Bronchial epithelial cell (primary cell): ENCODE measurements at regions not wholly inside any gene's neighbourhood (a gene's known extent, or its start where the extent isn't known, plus 50 kb on each side); places are given as distances from the start of the nearest gene placed in this dataset.

Source experiments
- DNase-seq: peaks from one replicate; pipeline ENCODE4 v3.0.0-alpha.2; 2010; ENCODE audit warnings: low read depth
- FAIRE-seq: peaks from 2 replicates; lab custom pipeline; 2011; peaks lifted over from hg19 to GRCh38; lab: Jason Lieb, UNC
- H3K27me3 ChIP-seq: 2 replicates; pipeline ENCODE4 v1.5.1; 2011; ENCODE audit warnings: low read length; ENCODE audit not compliant: control insufficient read depth, insufficient read depth
- H3K36me3 ChIP-seq: 2 replicates; pipeline ENCODE4 v1.5.1; 2011; ENCODE audit warnings: low read length; ENCODE audit not compliant: control insufficient read depth, insufficient read depth
- H3K4me3 ChIP-seq: 2 replicates; pipeline ENCODE4 v1.5.1; 2011; ENCODE audit warnings: mild to moderate bottlenecking, low read depth, low read length, control low read depth
- CTCF ChIP-seq: IDR thresholded peaks from 2 replicates; pipeline ENCODE4 v1.5.1; 2011; ENCODE audit warnings: mild to moderate bottlenecking, moderate library complexity, low read length, control low read depth, inconsistent platforms; ENCODE audit not compliant: insufficient read depth, severe bottlenecking

GRCh38 chr20:11120431-11120830 is 446.6 kb upstream of the JAG1 start:
- Histone ChIP-seq H3K4me3 (no peak overlapping the region), H3K36me3 (no peaks in the 10 kb centered on the region), H3K27me3 (no peaks in the 10 kb centered on the region)
- DNase-seq, result no peak
- FAIRE-seq, result no peak
- no peak for TF ChIP-seq CTCF

GRCh38 chr20:11124849-11125505 is 451.2 kb upstream of the JAG1 start:
- H3K36me3 ChIP-seq, result no peaks in the 10 kb centered on the region

GRCh38 chr20:11128220-11128718 is 454.5 kb upstream of the JAG1 start:
- H3K4me3 ChIP-seq, result no peak overlapping the region
- DNase-seq (no peak), FAIRE-seq (no peak)
- no peak for TF ChIP-seq CTCF
- no peaks in the 10 kb centered on the region for H3K36me3 ChIP-seq
- H3K27me3 ChIP-seq, result no peaks in the 10 kb centered on the region

More at GRCh38 chr20:11124849-11125505, 451.2 kb upstream of the JAG1 start:
- no peak overlapping the region for H3K4me3 ChIP-seq
- DNase-seq, result no peak
- no peak for TF ChIP-seq CTCF
- no peak for FAIRE-seq
- no peaks in the 10 kb centered on the region for H3K27me3 ChIP-seq

- DNase-seq (no peak), FAIRE-seq (no peak)
- no peaks in the 10 kb centered on the region for H3K36me3 ChIP-seq
- TF ChIP-seq CTCF, result no peak
- H3K27me3 ChIP-seq, result no peaks in the 10 kb centered on the region
- no peak overlapping the region for H3K4me3 ChIP-seq
These were observed 454.9 kb upstream of the JAG1 start for GRCh38 chr20:11128721-11129120.

- TF ChIP-seq CTCF, result no peak
- Histone ChIP-seq H3K27me3 (no peaks in the 10 kb centered on the region), H3K4me3 (no peak overlapping the region), H3K36me3 (no peaks in the 10 kb centered on the region)
- no peak for FAIRE-seq
- DNase-seq, result peak; percentile 90
These were observed 456.9 kb upstream of the JAG1 start for GRCh38 chr20:11130554-11131166.
